ENCODE measurements at regions not wholly inside any gene's neighbourhood (a gene's known extent, or its start where the extent isn't known, plus 50 kb on each side); places are given as distances from the start of the nearest gene placed in this dataset.

GRCh38 chr21:39105341-39105765, 77.9 kb downstream of the PSMG1 start:
- no peak for DNase-seq (ENCODE audit: low read depth)

- DNase-seq (ENCODE audit: low read depth), result no peak
Observed at GRCh38 chr21:39104911-39105310, 78.3 kb downstream of the PSMG1 start.

GRCh38 chr21:39103689-39104088, 79.6 kb downstream of the PSMG1 start:
- no peak for DNase-seq (ENCODE audit: low read depth)

- no peak for DNase-seq (ENCODE audit: low read depth)
Observed at GRCh38 chr21:39099859-39100258, 83.4 kb downstream of the PSMG1 start.

- no peak for DNase-seq (ENCODE audit: low read depth)
Observed at GRCh38 chr21:39098696-39099200, 84.5 kb downstream of the PSMG1 start.

- no peak for DNase-seq (ENCODE audit: low read depth)
Observed at GRCh38 chr21:39097981-39098380, 85.3 kb downstream of the PSMG1 start.

- DNase-seq (ENCODE audit: low read depth), result no peak
Observed at GRCh38 chr21:39097335-39097861, 85.9 kb downstream of the PSMG1 start.

GRCh38 chr21:39096754-39097153, 86.5 kb downstream of the PSMG1 start:
- DNase-seq (ENCODE audit: low read depth), result no peak

- DNase-seq (ENCODE audit: low read depth), result peak; percentile 76
Observed at GRCh38 chr21:39095681-39096080, 87.6 kb downstream of the PSMG1 start.

GRCh38 chr21:39094847-39095579, 88.2 kb downstream of the PSMG1 start:
- peak; percentile 68 for DNase-seq (ENCODE audit: low read depth)

- no peak for DNase-seq (ENCODE audit: low read depth)
Observed at GRCh38 chr21:39094087-39094780, 89.0 kb downstream of the PSMG1 start.

GRCh38 chr21:39093526-39093925, 89.7 kb downstream of the PSMG1 start:
- no peak for DNase-seq (ENCODE audit: low read depth)

- DNase-seq (ENCODE audit: low read depth), result no peak
Observed at GRCh38 chr21:39088831-39089380, 94.3 kb downstream of the PSMG1 start.

GRCh38 chr21:39088031-39088370, 95.2 kb downstream of the PSMG1 start:
- no peak for DNase-seq (ENCODE audit: low read depth)

- DNase-seq (ENCODE audit: low read depth), result no peak
Observed at GRCh38 chr21:39087238-39088030, 95.8 kb downstream of the PSMG1 start.

GRCh38 chr21:39086547-39086946, 96.7 kb downstream of the PSMG1 start:
- DNase-seq (ENCODE audit: low read depth), result no peak

GRCh38 chr21:39085843-39086405, 97.3 kb downstream of the PSMG1 start:
- no peak for DNase-seq (ENCODE audit: low read depth)

- no peak for DNase-seq (ENCODE audit: low read depth)
Observed at GRCh38 chr21:39084979-39085729, 98.1 kb downstream of the PSMG1 start.

GRCh38 chr21:39084073-39084472, 99.2 kb downstream of the PSMG1 start:
- no peak for DNase-seq (ENCODE audit: low read depth)

- no peak for DNase-seq (ENCODE audit: low read depth)
Observed at GRCh38 chr21:39083377-39084008, 99.8 kb downstream of the PSMG1 start.

Data from CMK (cell line).